ENCODE measurements at regions not wholly inside any gene's neighbourhood (a gene's known extent, or its start where the extent isn't known, plus 50 kb on each side); places are given as distances from the start of the nearest gene placed in this dataset.

- DNase-seq (ENCODE audit: low spot score) = no peak
- in situ Hi-C loops (cut with HindIII; ENCODE audit: low sequenced_read_pairs) = no loop called here
Measured at GRCh38 chr15:46644501-46645481, 1010.0 kb downstream of the SQOR start.

- no peak for DNase-seq (ENCODE audit: low spot score)
Measured at GRCh38 chr15:46646490-46646889, 1011.7 kb downstream of the SQOR start.

GRCh38 chr15:46647046-46647445, 1012.2 kb downstream of the SQOR start:
- DNase-seq (ENCODE audit: low spot score) = no peak
- in situ Hi-C loops (cut with HindIII; ENCODE audit: low sequenced_read_pairs) = no loop called here

More at GRCh38 chr15:46646490-46646889, 1011.7 kb downstream of the SQOR start:
- in situ Hi-C loops (cut with HindIII; ENCODE audit: low sequenced_read_pairs) = no loop called here

- in situ Hi-C loops (cut with HindIII; ENCODE audit: low sequenced_read_pairs) = no loop called here
- no peak for DNase-seq (ENCODE audit: low spot score)
Measured at GRCh38 chr15:46652266-46652665, 1017.4 kb downstream of the SQOR start.

- in situ Hi-C loops (cut with HindIII; ENCODE audit: low sequenced_read_pairs) = no loop called here
- DNase-seq (ENCODE audit: low spot score) = no peak
Measured at GRCh38 chr15:46654993-46655392, 1020.2 kb downstream of the SQOR start.

- DNase-seq (ENCODE audit: low spot score) = no peak
- in situ Hi-C loops (cut with HindIII; ENCODE audit: low sequenced_read_pairs) = no loop called here
Measured at GRCh38 chr15:46660096-46660842, 1025.4 kb downstream of the SQOR start.

- DNase-seq (ENCODE audit: low spot score) = no peak
- in situ Hi-C loops (cut with HindIII; ENCODE audit: low sequenced_read_pairs) = no loop called here
Measured at GRCh38 chr15:46670258-46670657, 1035.4 kb downstream of the SQOR start.

- no peak for DNase-seq (ENCODE audit: low spot score)
- in situ Hi-C loops (cut with HindIII; ENCODE audit: low sequenced_read_pairs) = no loop called here
Measured at GRCh38 chr15:46671336-46671735, 1036.5 kb downstream of the SQOR start.

- in situ Hi-C loops (cut with HindIII; ENCODE audit: low sequenced_read_pairs) = no loop called here
- DNase-seq (ENCODE audit: low spot score) = no peak
Measured at GRCh38 chr15:46672041-46672440, 1037.2 kb downstream of the SQOR start.

GRCh38 chr15:46676233-46677206, 1040.8 kb upstream of the SEMA6D start:
- no peak for DNase-seq (ENCODE audit: low spot score)
- in situ Hi-C loops (cut with HindIII; ENCODE audit: low sequenced_read_pairs) = no loop called here

- in situ Hi-C loops (cut with HindIII; ENCODE audit: low sequenced_read_pairs) = no loop called here
- no peak for DNase-seq (ENCODE audit: low spot score)
Measured at GRCh38 chr15:46677491-46677890, 1039.8 kb upstream of the SEMA6D start.

GRCh38 chr15:46681901-46682300, 1035.4 kb upstream of the SEMA6D start:
- DNase-seq (ENCODE audit: low spot score) = no peak
- in situ Hi-C loops (cut with HindIII; ENCODE audit: low sequenced_read_pairs) = no loop called here

- no peak for DNase-seq (ENCODE audit: low spot score)
- in situ Hi-C loops (cut with HindIII; ENCODE audit: low sequenced_read_pairs) = no loop called here
Measured at GRCh38 chr15:46682969-46683791, 1034.1 kb upstream of the SEMA6D start.

- in situ Hi-C loops (cut with HindIII; ENCODE audit: low sequenced_read_pairs) = no loop called here
- DNase-seq (ENCODE audit: low spot score) = no peak
Measured at GRCh38 chr15:46685096-46685495, 1032.2 kb upstream of the SEMA6D start.

- DNase-seq (ENCODE audit: low spot score) = no peak
- in situ Hi-C loops (cut with HindIII; ENCODE audit: low sequenced_read_pairs) = no loop called here
Measured at GRCh38 chr15:46685681-46686080, 1031.6 kb upstream of the SEMA6D start.

- DNase-seq (ENCODE audit: low spot score) = no peak
- in situ Hi-C loops (cut with HindIII; ENCODE audit: low sequenced_read_pairs) = no loop called here
Measured at GRCh38 chr15:46696281-46696680, 1021.0 kb upstream of the SEMA6D start.

- in situ Hi-C loops (cut with HindIII; ENCODE audit: low sequenced_read_pairs) = no loop called here
- DNase-seq (ENCODE audit: low spot score) = no peak
Measured at GRCh38 chr15:46701346-46701745, 1016.0 kb upstream of the SEMA6D start.

GRCh38 chr15:46701896-46702295, 1015.4 kb upstream of the SEMA6D start:
- in situ Hi-C loops (cut with HindIII; ENCODE audit: low sequenced_read_pairs) = no loop called here
- DNase-seq (ENCODE audit: low spot score) = no peak
